OCI-LY7 (cell line): ENCODE measurements at regions not wholly inside any gene's neighbourhood (a gene's known extent, or its start where the extent isn't known, plus 50 kb on each side); places are given as distances from the start of the nearest gene placed in this dataset.

Experiments used
- BruUV-seq: library from RNA; stranded (reverse); fragments of 400-500 nt; replicated peaks from 2 replicates; lab custom pipeline; 2021; lab: Mats Ljungman, UMichigan
- CTCF ChIA-PET: fragments of 300-600 bp; sonication (Branson Sonifier 250); formaldehyde crosslinking; loops from one replicate; lab custom pipeline; 2022; ENCODE audit warnings: antibody characterized with exemption; ENCODE audit not compliant: unreplicated experiment; lab: Charles Lee
- POLR2A ChIA-PET: fragments of 300-600 bp; sonication (Branson Sonifier 250); formaldehyde crosslinking; loops from one replicate; lab custom pipeline; 2022; ENCODE audit warnings: antibody characterized with exemption; lab: Charles Lee
- DNase-seq: peaks from one replicate; pipeline ENCODE4 v3.0.0-alpha.2; 2015; ENCODE audit warnings: low spot score
- H2AFZ ChIP-seq: fragments of 200-600 bp; sonication (generic), shearing (Covaris generic); 2 replicates; pipeline ENCODE4 v1.6.1; 2014; ENCODE audit warnings: mild to moderate bottlenecking, antibody characterized with exemption, low read length, moderate library complexity
- H3K27ac ChIP-seq: fragments of 200-600 bp; sonication (generic); 2 replicates; pipeline ENCODE4 v1.5.1; 2014; ENCODE audit warnings: mixed run types, low read depth, mild to moderate bottlenecking, moderate library complexity, low read length, inconsistent platforms; ENCODE audit not compliant: poor library complexity, severe bottlenecking
- H3K36me3 ChIP-seq: fragments of 200-600 bp; sonication (generic); 2 replicates; pipeline ENCODE4 v1.6.1; 2014; ENCODE audit warnings: mild to moderate bottlenecking, antibody characterized with exemption, low read length, moderate library complexity, mixed read lengths; ENCODE audit not compliant: insufficient read depth
- H3K4me1 ChIP-seq: fragments of 200-600 bp; sonication (generic); 2 replicates; pipeline ENCODE4 v1.5.1; 2014; ENCODE audit warnings: mild to moderate bottlenecking, low read length; ENCODE audit not compliant: insufficient read depth, poor library complexity, severe bottlenecking
- H3K4me2 ChIP-seq: fragments of 200-600 bp; sonication (generic); 2 replicates; pipeline ENCODE4 v1.6.1; 2014; ENCODE audit warnings: mild to moderate bottlenecking, low read length
- H3K4me3 ChIP-seq: fragments of 200-600 bp; sonication (generic); 2 replicates; pipeline ENCODE4 v1.5.1; 2014; ENCODE audit warnings: mild to moderate bottlenecking, low read depth, low read length; ENCODE audit not compliant: poor library complexity, severe bottlenecking
- H3K79me2 ChIP-seq: fragments of 200-600 bp; sonication (generic); 2 replicates; pipeline ENCODE4 v1.6.1; 2016; ENCODE audit warnings: low read depth, mild to moderate bottlenecking, low read length, moderate library complexity, mixed read lengths; ENCODE audit not compliant: insufficient read depth
- H3K9me2 ChIP-seq: fragments of 200-600 bp; sonication (generic); 2 replicates; pipeline ENCODE4 v1.6.1; 2016; ENCODE audit warnings: mild to moderate bottlenecking, low read length, mixed read lengths; ENCODE audit not compliant: insufficient read depth
- H3K9me3 ChIP-seq: fragments of 200-600 bp; sonication (generic); 2 replicates; pipeline ENCODE4 v1.6.1; 2014; ENCODE audit warnings: mild to moderate bottlenecking, mixed run types, low read length, mixed read lengths
- H4K20me1 ChIP-seq: fragments of 200-600 bp; sonication (generic); 2 replicates; pipeline ENCODE4 v1.6.1; 2014; ENCODE audit warnings: mild to moderate bottlenecking, antibody characterized with exemption, low read length, moderate library complexity, mixed read lengths; ENCODE audit not compliant: insufficient read depth
- CTCF ChIP-seq: fragments of 200-600 bp; sonication (generic); conservative IDR thresholded peaks from 2 replicates; pipeline ENCODE4 v1.5.1; 2014; ENCODE audit warnings: mild to moderate bottlenecking, antibody characterized with exemption, low read length, moderate library complexity, mixed read lengths
- EZH2phosphoT487 ChIP-seq: fragments of 200-600 bp; sonication (generic); IDR thresholded peaks from 2 replicates; pipeline ENCODE4 v1.6.1; 2018; ENCODE audit warnings: low read depth, borderline replicate concordance, mild to moderate bottlenecking, mixed run types, antibody characterized with exemption, low read length, moderate library complexity, mixed read lengths
- intact Hi-C: fragments of 100-400 bp; cut with micrococcal nuclease; formaldehyde crosslinking; loops from one replicate; pipeline ENCODE4 v1.10.0; 2022; ENCODE audit not compliant: unreplicated experiment

GRCh38 chr7:85570898-85571297, 384.0 kb upstream of the SEMA3D start:
- no peak for DNase-seq
- no TSS peak for BruUV-seq
- Histone ChIP-seq H3K4me3 (no peak overlapping the region), H2AFZ (no peak overlapping the region), H3K36me3 (no peaks in the 10 kb centered on the region), H3K27ac (no peak overlapping the region), H3K9me3 (no peaks in the 10 kb centered on the region), H4K20me1 (no peaks in the 10 kb centered on the region), H3K4me1 (no peaks in the 10 kb centered on the region), H3K79me2 (no peaks in the 10 kb centered on the region), H3K9me2 (no peaks in the 10 kb centered on the region), H3K4me2 (no peak overlapping the region)
- TF ChIP-seq CTCF (no peak), EZH2phosphoT487 (no peak)
- ChIA-PET CTCF (no interaction called here), POLR2A (no interaction called here)
- intact Hi-C loops: no loop called here

GRCh38 chr7:85567983-85568382, 381.1 kb upstream of the SEMA3D start:
- H3K9me3 ChIP-seq: no peaks in the 10 kb centered on the region
- H2AFZ ChIP-seq: no peak overlapping the region
- H3K79me2 ChIP-seq: no peaks in the 10 kb centered on the region
- DNase-seq: peak; percentile 21
- POLR2A ChIA-PET: no interaction called here
- intact Hi-C loops: no loop called here
- H4K20me1 ChIP-seq: no peaks in the 10 kb centered on the region
- H3K4me1 ChIP-seq: no peaks in the 10 kb centered on the region
- H3K9me2 ChIP-seq: no peaks in the 10 kb centered on the region
- H3K27ac ChIP-seq: no peak overlapping the region
- no TSS peak for BruUV-seq
- no peaks in the 10 kb centered on the region for H3K36me3 ChIP-seq
- no peak overlapping the region for H3K4me3 ChIP-seq
- TF ChIP-seq EZH2phosphoT487: no peak
- no peak for TF ChIP-seq CTCF
- H3K4me2 ChIP-seq: no peak overlapping the region
- CTCF ChIA-PET: no interaction called here

GRCh38 chr7:85566095-85566794, 379.4 kb upstream of the SEMA3D start:
- H3K4me1 ChIP-seq: no peaks in the 10 kb centered on the region
- no peak overlapping the region for H3K4me2 ChIP-seq
- H3K4me3 ChIP-seq: no peak overlapping the region
- H3K79me2 ChIP-seq: no peaks in the 10 kb centered on the region
- no TSS peak for BruUV-seq
- H2AFZ ChIP-seq: no peak overlapping the region
- CTCF ChIA-PET: no interaction called here
- no peaks in the 10 kb centered on the region for H3K9me3 ChIP-seq
- TF ChIP-seq CTCF (no peak), EZH2phosphoT487 (no peak)
- intact Hi-C loops: no loop called here
- H4K20me1 ChIP-seq: no peaks in the 10 kb centered on the region
- no peaks in the 10 kb centered on the region for H3K36me3 ChIP-seq
- POLR2A ChIA-PET: interaction anchor here (0.7 kb wide), 1 partner anchor 500 kb away, joined by 3 read pairs; no protein-coding TSS in a partner anchor
- H3K9me2 ChIP-seq: no peaks in the 10 kb centered on the region
- no peak overlapping the region for H3K27ac ChIP-seq
- DNase-seq: no peak
